H1 (cell line): ENCODE measurements at regions not wholly inside any gene's neighbourhood (a gene's known extent, or its start where the extent isn't known, plus 50 kb on each side); places are given as distances from the start of the nearest gene placed in this dataset.

Experiments used
- CTCF ChIA-PET: fragments of 300-600 bp; sonication (Branson Sonifier 250); formaldehyde crosslinking; loops from one replicate; lab custom pipeline; 2021; ENCODE audit not compliant: partially characterized antibody; lab: Charles Lee
- POLR2A ChIA-PET: fragments of 300-600 bp; sonication (Branson Sonifier 250); formaldehyde crosslinking; loops from one replicate; lab custom pipeline; 2021; ENCODE audit warnings: inconsistent platforms; ENCODE audit not compliant: partially characterized antibody; lab: Charles Lee
- DNase-seq, 2 experiments: peaks; one replicate each; pipeline versions ENCODE4 v3.0.0 to v3.0.0-alpha.2; 2010 to 2022; ENCODE audit warnings: low spot score in 2 of 2, low read depth in 1 of 2, mixed read lengths in 1 of 2
- FAIRE-seq: peaks from 2 replicates; lab custom pipeline; 2011; peaks lifted over from hg19 to GRCh38; lab: Jason Lieb, UNC
- H2AFZ ChIP-seq: 2 replicates; pipeline ENCODE4 v1.8.1; 2012; ENCODE audit warnings: low read length, inconsistent platforms
- H2AK5ac ChIP-seq: 2 replicates; pipeline ENCODE4 v1.6.1; 2013; ENCODE audit warnings: low read depth, low read length
- H2BK120ac ChIP-seq: replicated peaks from 2 replicates; pipeline ENCODE3; 2013; ENCODE audit warnings: low read depth, low read length, inconsistent platforms
- H2BK12ac ChIP-seq: 2 replicates; pipeline ENCODE4 v1.6.1; 2013; ENCODE audit warnings: low read depth, low read length
- H2BK15ac ChIP-seq: 2 replicates; pipeline ENCODE4 v1.6.1; 2013; ENCODE audit warnings: low read length
- H2BK20ac ChIP-seq: 2 replicates; pipeline ENCODE4 v1.6.1; 2013; ENCODE audit warnings: low read length
- H2BK5ac ChIP-seq: 2 replicates; pipeline ENCODE4 v1.6.1; 2013; ENCODE audit warnings: low read depth, low read length
- H3K14ac ChIP-seq: 2 replicates; pipeline ENCODE4 v1.6.1; 2013; ENCODE audit warnings: inconsistent platforms; ENCODE audit not compliant: insufficient read length
- H3K18ac ChIP-seq: 2 replicates; pipeline ENCODE4 v1.6.1; 2013; ENCODE audit warnings: low read length; ENCODE audit errors: extremely low read depth
- H3K23ac ChIP-seq: 2 replicates; pipeline ENCODE4 v1.6.1; 2013; ENCODE audit warnings: inconsistent platforms; ENCODE audit not compliant: insufficient read length
- H3K23me2 ChIP-seq: 2 replicates; pipeline ENCODE4 v1.6.1; 2013; ENCODE audit warnings: low read depth, low read length
- H3K27ac ChIP-seq: 2 replicates; pipeline ENCODE4 v1.6.1; 2011; ENCODE audit warnings: low read depth, low read length, inconsistent platforms
- H3K27me3 ChIP-seq, 4 experiments: replicated peaks in 1 of 4; 1 replicate in 1 of 4; 2 replicates in 3 of 4; pipeline versions ENCODE4 v1.6.1 to v1.8.1; 2011 to 2013; ENCODE audit warnings: low read length in 3 of 4, mild to moderate bottlenecking in 3 of 4, inconsistent platforms in 2 of 4, mixed read lengths in 2 of 4, moderate library complexity in 1 of 4; ENCODE audit not compliant: control insufficient read depth in 3 of 4, insufficient read depth in 3 of 4; ENCODE audit errors: extremely low read depth in 1 of 4
- H3K36me3 ChIP-seq, 4 experiments: 2 replicates each; pipeline versions ENCODE4 v1.6.1 to v1.8.1; 2011 to 2013; ENCODE audit warnings: mild to moderate bottlenecking in 4 of 4, low read length in 3 of 4, moderate library complexity in 2 of 4, control low read depth in 1 of 4, inconsistent platforms in 1 of 4; ENCODE audit not compliant: insufficient read depth in 4 of 4, control insufficient read depth in 2 of 4
- H3K4ac ChIP-seq: replicated peaks from 2 replicates; pipeline ENCODE3; 2013; ENCODE audit warnings: low read length, low read depth, mixed read lengths, inconsistent platforms; ENCODE audit not compliant: insufficient read length
- H3K4me1 ChIP-seq, 4 experiments: replicated peaks in 1 of 4; 1 replicate in 1 of 4; 2 replicates in 3 of 4; pipeline versions ENCODE4 v1.6.1 to v1.8.1; 2011 to 2013; ENCODE audit warnings: low read length in 3 of 4, inconsistent platforms in 2 of 4, mixed read lengths in 1 of 4; ENCODE audit not compliant: insufficient read depth in 4 of 4, control insufficient read depth in 3 of 4
- H3K4me2 ChIP-seq, 2 experiments: 2 replicates each; pipeline versions ENCODE4 v1.6.1 to v1.8.1; 2011 to 2013; ENCODE audit warnings: low read depth in 2 of 2, low read length in 2 of 2, control low read depth in 1 of 2, inconsistent platforms in 1 of 2, mild to moderate bottlenecking in 1 of 2; ENCODE audit not compliant: insufficient read depth in 1 of 2
- H3K4me3 ChIP-seq, 4 experiments: fragments of 200-600, 300-600 bp in 1 of 4; sonication (generic), shearing (Covaris generic), sonication (Bioruptor Twin) in 1 of 4; 2 replicates each; pipeline versions ENCODE4 v1.5.1 to v1.8.1; 2011 to 2016; ENCODE audit warnings: low read length in 4 of 4, low read depth in 3 of 4, control low read depth in 2 of 4, inconsistent platforms in 2 of 4, mild to moderate bottlenecking in 2 of 4, mixed read lengths in 1 of 4, moderate library complexity in 1 of 4; ENCODE audit not compliant: insufficient read depth in 2 of 4; ENCODE audit errors: extremely low read depth in 1 of 4
- H3K56ac ChIP-seq: replicated peaks from 2 replicates; pipeline ENCODE3; 2013; ENCODE audit warnings: low read depth, mild to moderate bottlenecking, mixed read lengths, low read length, inconsistent platforms; ENCODE audit not compliant: insufficient read length
- H3K79me1 ChIP-seq: 2 replicates; pipeline ENCODE4 v1.6.1; 2013; ENCODE audit warnings: low read depth, low read length, control low read depth
- H3K79me2 ChIP-seq, 2 experiments: 2 replicates each; pipeline versions ENCODE4 v1.6.1 to v1.8.1; 2012 to 2013; ENCODE audit warnings: low read length in 2 of 2, mild to moderate bottlenecking in 2 of 2, inconsistent platforms in 1 of 2; ENCODE audit not compliant: insufficient read depth in 2 of 2, control insufficient read depth in 1 of 2
- H3K9ac ChIP-seq, 4 experiments: replicated peaks in 1 of 4; 1 replicate in 1 of 4; 2 replicates in 3 of 4; pipeline versions ENCODE4 v1.6.1 to v1.8.1; 2011 to 2013; ENCODE audit warnings: low read depth in 3 of 4, low read length in 3 of 4, control low read depth in 2 of 4, mild to moderate bottlenecking in 2 of 4, moderate library complexity in 2 of 4, inconsistent platforms in 1 of 4; ENCODE audit errors: extremely low read depth in 1 of 4
- H3K9me3 ChIP-seq, 2 experiments: 2 replicates each; pipeline versions ENCODE4 v1.6.1 to v1.8.1; 2012 to 2013; ENCODE audit warnings: mild to moderate bottlenecking in 2 of 2, moderate library complexity in 2 of 2, control low read depth in 1 of 2, inconsistent platforms in 1 of 2, low read depth in 1 of 2, low read length in 1 of 2, mixed read lengths in 1 of 2; ENCODE audit not compliant: insufficient read depth in 2 of 2
- H4K20me1 ChIP-seq, 2 experiments: replicated peaks in 1 of 2; 2 replicates each; pipeline versions ENCODE3 to v1.8.1; 2011 to 2013; ENCODE audit warnings: inconsistent platforms in 2 of 2, low read length in 2 of 2, mild to moderate bottlenecking in 1 of 2; ENCODE audit not compliant: insufficient read depth in 2 of 2, control insufficient read depth in 1 of 2
- H4K5ac ChIP-seq: 2 replicates; pipeline ENCODE4 v1.6.1; 2013; ENCODE audit warnings: low read length, low read depth, mixed read lengths, inconsistent platforms; ENCODE audit not compliant: insufficient read length
- H4K8ac ChIP-seq: 2 replicates; pipeline ENCODE4 v1.8.0; 2013; ENCODE audit warnings: mild to moderate bottlenecking, moderate library complexity, low read length, inconsistent platforms; ENCODE audit not compliant: insufficient read depth; ENCODE audit errors: extremely low read depth
- H4K91ac ChIP-seq: replicated peaks from 2 replicates; pipeline ENCODE3; 2013; ENCODE audit warnings: low read length, mixed read lengths, inconsistent platforms; ENCODE audit not compliant: insufficient read length
- CREB1 ChIP-seq: IDR thresholded peaks from 2 replicates; pipeline ENCODE4 v1.6.1; 2012; ENCODE audit warnings: inconsistent platforms
- JUN ChIP-seq: IDR thresholded peaks from 2 replicates; pipeline ENCODE4 v1.6.1; 2011; ENCODE audit warnings: low read depth, mild to moderate bottlenecking, improper control_type of control experiment, low read length
- USF2 ChIP-seq: IDR thresholded peaks from 2 replicates; pipeline ENCODE4 v1.6.1; 2011; ENCODE audit warnings: low read length, improper control_type of control experiment
- WGBS, 2 experiments: shearing (Covaris generic) in 1 of 2; methylation state at CpG; one replicate each; pipeline versions ENCODE4 v1.1.6 to v1.1.7; 2013 to 2015; ENCODE audit warnings: low lambda C conversion rate in 2 of 2, mixed read lengths in 2 of 2, inconsistent platforms in 1 of 2, low coverage in 1 of 2, missing lambda C conversion rate in 1 of 2; ENCODE audit not compliant: insufficient replicate concordance in 2 of 2, insufficient coverage in 1 of 2, insufficient read length in 1 of 2; ENCODE audit errors: extremely low coverage in 1 of 2, missing lambda C conversion rate in 1 of 2; 5-methylcytosine and 5-hydroxymethylcytosine counted together
- TF ChIP-seq, protein P1 (sequence below): IDR thresholded peaks from 2 replicates; pipeline ENCODE4 v1.6.1; 2011; ENCODE audit warnings: low read depth, mild to moderate bottlenecking, low read length; ENCODE audit not compliant: insufficient read depth
- TF ChIP-seq, protein P2 (sequence below): IDR thresholded peaks from 2 replicates; pipeline ENCODE4 v1.6.1; 2012; ENCODE audit warnings: inconsistent platforms

- Histone ChIP-seq H2AFZ (no peak overlapping the region), H3K9me3 (no peaks in the 10 kb centered on the region), H3K4me1 (peaks cover 0 to 2% (median 0%) of the 10 kb centered on the region in 4 experiments; a peak in 2 of 7 replicates), H4K20me1 (no peaks in the 10 kb centered on the region), H3K27ac (no peak overlapping the region), H3K79me2 (no peaks in the 10 kb centered on the region), H3K4me3 (no peak overlapping the region), H3K27me3 (no peaks in the 10 kb centered on the region), H3K23ac (no peak overlapping the region), H4K8ac (no peak overlapping the region), H2BK5ac (no peak overlapping the region), H3K79me1 (no peaks in the 10 kb centered on the region), H3K23me2 (peaks cover 1% of the 10 kb centered on the region; the same call in 1 of the 2 replicates), H3K4me2 (no peak overlapping the region), H3K9ac (no peak overlapping the region), H2BK15ac (peak overlapping the region; percentile 49; the same call in 1 of the 2 replicates), H3K18ac (no peak overlapping the region), H3K14ac (no peak overlapping the region), H3K4ac (no peak overlapping the region), H3K36me3 (no peaks in the 10 kb centered on the region), H2BK20ac (no peak overlapping the region), H2AK5ac (0 out of 2 replicates have a peak overlapping the region, but pooled peaks have one; percentile 34), H2BK120ac (no peak overlapping the region), H3K56ac (no peak overlapping the region), H4K91ac (no peak overlapping the region), H4K5ac (no peak overlapping the region), H2BK12ac (0 out of 2 replicates have a peak overlapping the region, but pooled peaks have one; percentile 13)
- 92% methylated on average over 17 of the region's 17 CpGs; no CpG with 5 or more reads in 1 of the 2 experiments for WGBS, 2 experiments
- DNase-seq (no peak), FAIRE-seq (no peak)
- CTCF ChIA-PET, result interaction anchor here (0.6 to 1.2 kb wide), 3 partner anchors 11 to 547 kb away, joined by 3 read pairs; no protein-coding TSS in a partner anchor
- TF ChIP-seq CREB1 (no peak), JUN (no peak), USF2 (no peak)
- TF ChIP-seq, protein P1, sequence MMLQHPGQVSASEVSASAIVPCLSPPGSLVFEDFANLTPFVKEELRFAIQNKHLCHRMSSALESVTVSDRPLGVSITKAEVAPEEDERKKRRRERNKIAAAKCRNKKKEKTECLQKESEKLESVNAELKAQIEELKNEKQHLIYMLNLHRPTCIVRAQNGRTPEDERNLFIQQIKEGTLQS, result no peak
- TF ChIP-seq, protein P2, sequence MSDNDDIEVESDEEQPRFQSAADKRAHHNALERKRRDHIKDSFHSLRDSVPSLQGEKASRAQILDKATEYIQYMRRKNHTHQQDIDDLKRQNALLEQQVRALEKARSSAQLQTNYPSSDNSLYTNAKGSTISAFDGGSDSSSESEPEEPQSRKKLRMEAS, result no peak
- POLR2A ChIA-PET, result no interaction called here
Measured at GRCh38 chr6:21383450-21384085, 210.0 kb upstream of the SOX4 start.
